ENCODE measurements at regions not wholly inside any gene's neighbourhood (a gene's known extent, or its start where the extent isn't known, plus 50 kb on each side); places are given as distances from the start of the nearest gene placed in this dataset.

DNA sequence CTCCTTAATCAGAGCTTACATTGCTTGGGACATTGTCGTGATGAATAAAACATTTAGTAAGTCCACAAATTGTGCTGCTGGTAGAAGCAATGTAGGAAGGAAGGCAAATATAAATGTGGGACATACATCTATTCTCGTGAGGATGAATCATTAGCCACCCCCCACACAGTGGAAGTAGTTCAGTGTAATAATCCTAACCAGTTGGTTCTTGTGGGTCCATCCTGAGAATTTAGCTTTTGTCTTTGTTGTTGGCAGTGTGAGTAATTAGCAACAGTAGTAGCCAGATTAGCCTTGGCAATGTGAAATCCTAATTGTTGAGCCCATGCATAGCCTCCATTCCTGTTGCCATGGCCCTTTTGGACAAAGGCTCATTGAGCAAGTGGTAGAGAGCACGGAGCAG, 532.1 kb downstream of the FBXO15 start:
- DNase-seq (ENCODE audit: low read depth): no peak
- H3K4me3 ChIP-seq (ENCODE audit: low read depth, low read length): no peak overlapping the region
- no peak for TF ChIP-seq CTCF (IDR thresholded peaks at IDR 0.05; ENCODE audit: low read depth, low read length, missing control alignments)

GRCh38 chr18:73614812-73615211, 532.8 kb downstream of the FBXO15 start:
- no peak for TF ChIP-seq CTCF (IDR thresholded peaks at IDR 0.05; ENCODE audit: low read depth, low read length, missing control alignments)
- no peak overlapping the region for H3K4me3 ChIP-seq (ENCODE audit: low read depth, low read length)
- DNase-seq (ENCODE audit: low read depth): no peak

DNA sequence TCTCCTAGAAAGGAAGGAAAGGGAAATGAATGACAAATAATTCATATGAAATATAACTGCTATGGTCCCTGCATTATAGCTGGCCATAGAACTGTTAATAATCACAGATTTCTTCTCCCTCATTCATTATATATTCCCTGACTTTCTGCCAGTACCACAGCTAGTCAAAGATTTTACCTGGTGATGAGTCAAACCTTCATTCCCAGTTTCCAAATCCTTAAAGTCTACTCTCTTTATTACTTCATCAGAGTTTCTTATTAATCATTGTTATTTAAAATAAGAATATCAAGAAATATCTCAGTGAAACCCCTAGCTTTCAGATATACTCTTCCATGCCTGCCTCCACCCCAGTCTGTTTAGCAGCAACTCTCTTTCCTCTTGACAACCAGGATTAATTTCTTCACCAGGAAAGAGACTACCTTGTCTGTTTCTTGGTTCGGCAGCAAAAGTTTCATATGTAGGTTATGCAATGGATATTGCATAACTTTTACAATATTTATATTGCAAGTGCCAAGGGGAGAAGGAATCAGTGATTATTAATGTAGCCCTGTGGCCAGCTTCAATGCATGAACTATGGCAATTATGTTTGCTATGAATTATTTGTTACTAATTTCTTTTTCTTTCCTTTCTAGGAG, 533.8 kb downstream of the FBXO15 start:
- DNase-seq (ENCODE audit: low read depth): no peak
- no peak for TF ChIP-seq CTCF (IDR thresholded peaks at IDR 0.05; ENCODE audit: low read depth, low read length, missing control alignments)
- no peak overlapping the region for H3K4me3 ChIP-seq (ENCODE audit: low read depth, low read length)

- no peak overlapping the region for H3K4me3 ChIP-seq (ENCODE audit: low read depth, low read length)
- DNase-seq (ENCODE audit: low read depth): no peak
- no peak for TF ChIP-seq CTCF (IDR thresholded peaks at IDR 0.05; ENCODE audit: low read depth, low read length, missing control alignments)
Observed at GRCh38 chr18:73597832-73598615, 549.6 kb downstream of the FBXO15 start.

GRCh38 chr18:73594749-73595148, 552.9 kb downstream of the FBXO15 start:
- H3K4me3 ChIP-seq (ENCODE audit: low read depth, low read length): no peak overlapping the region
- no peak for DNase-seq (ENCODE audit: low read depth)
- TF ChIP-seq CTCF (IDR thresholded peaks at IDR 0.05; ENCODE audit: low read depth, low read length, missing control alignments): no peak

- no peak overlapping the region for H3K4me3 ChIP-seq (ENCODE audit: low read depth, low read length)
- no peak for DNase-seq (ENCODE audit: low read depth)
- TF ChIP-seq CTCF (IDR thresholded peaks at IDR 0.05; ENCODE audit: low read depth, low read length, missing control alignments): no peak
Observed at GRCh38 chr18:73593207-73593606, 554.4 kb downstream of the FBXO15 start.

DNA sequence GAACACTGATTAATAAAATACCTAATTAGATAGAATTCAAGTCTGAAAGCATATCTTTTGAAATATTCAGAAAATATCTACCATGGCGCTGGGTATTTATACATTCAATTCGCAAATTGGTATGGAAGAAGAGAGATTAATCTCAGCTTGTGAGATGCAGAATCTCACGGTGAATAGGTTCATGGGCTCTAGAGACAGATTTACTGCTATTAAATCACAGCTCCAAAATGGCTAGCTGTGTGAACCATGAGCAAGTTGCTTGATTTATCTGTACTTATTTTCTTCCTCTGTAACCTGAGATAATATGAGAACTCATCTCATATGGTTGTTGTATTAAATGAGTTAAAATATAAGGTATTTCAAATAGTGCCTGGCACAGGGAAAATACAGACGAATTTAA, 556.7 kb downstream of the FBXO15 start:
- H3K4me3 ChIP-seq (ENCODE audit: low read depth, low read length): no peak overlapping the region
- no peak for DNase-seq (ENCODE audit: low read depth)
- no peak for TF ChIP-seq CTCF (IDR thresholded peaks at IDR 0.05; ENCODE audit: low read depth, low read length, missing control alignments)

All from GM12864 (cell line).